ENCODE measurements at regions not wholly inside any gene's neighbourhood (a gene's known extent, or its start where the extent isn't known, plus 50 kb on each side); places are given as distances from the start of the nearest gene placed in this dataset.

GRCh38 chr15:35777061-35777460, 231.1 kb upstream of the DPH6 start:
- DNase-seq: no peak

- DNase-seq: no peak
These were observed 237.2 kb upstream of the DPH6 start for GRCh38 chr15:35783203-35783602.

GRCh38 chr15:35784745-35785144, 238.8 kb upstream of the DPH6 start:
- DNase-seq: no peak

- DNase-seq: no peak
These were observed 264.0 kb upstream of the DPH6 start for GRCh38 chr15:35810007-35810406.

GRCh38 chr15:35813573-35813972, 267.6 kb upstream of the DPH6 start:
- no peak for DNase-seq

GRCh38 chr15:35818846-35819245, 272.9 kb upstream of the DPH6 start:
- no peak for DNase-seq

- DNase-seq: no peak
These were observed 276.2 kb upstream of the DPH6 start for GRCh38 chr15:35822153-35822552.

- DNase-seq: no peak
These were observed 281.2 kb upstream of the DPH6 start for GRCh38 chr15:35827141-35827540.

- DNase-seq: no peak
These were observed 281.9 kb upstream of the DPH6 start for GRCh38 chr15:35827911-35828310.

- DNase-seq: no peak
These were observed 287.6 kb upstream of the DPH6 start for GRCh38 chr15:35833581-35833980.

- no peak for DNase-seq
These were observed 288.4 kb upstream of the DPH6 start for GRCh38 chr15:35834216-35834830.

- DNase-seq: no peak
These were observed 288.9 kb upstream of the DPH6 start for GRCh38 chr15:35834866-35835265.

- no peak for DNase-seq
These were observed 292.6 kb upstream of the DPH6 start for GRCh38 chr15:35838424-35839111.

GRCh38 chr15:35842631-35843030, 296.7 kb upstream of the DPH6 start:
- DNase-seq: no peak

- no peak for DNase-seq
These were observed 297.5 kb upstream of the DPH6 start for GRCh38 chr15:35843498-35843897.

GRCh38 chr15:35850284-35850683, 304.3 kb upstream of the DPH6 start:
- no peak for DNase-seq

GRCh38 chr15:35851491-35851890, 305.5 kb upstream of the DPH6 start:
- DNase-seq: no peak

GRCh38 chr15:35852818-35853624, 307.1 kb upstream of the DPH6 start:
- DNase-seq: no peak

GRCh38 chr15:35854316-35854715, 308.4 kb upstream of the DPH6 start:
- no peak for DNase-seq

- DNase-seq: no peak
These were observed 311.7 kb upstream of the DPH6 start for GRCh38 chr15:35857567-35858226.

- DNase-seq: no peak
These were observed 312.7 kb upstream of the DPH6 start for GRCh38 chr15:35858707-35859106.

- DNase-seq: no peak
These were observed 317.7 kb upstream of the DPH6 start for GRCh38 chr15:35863655-35864054.

- no peak for DNase-seq
These were observed 321.4 kb upstream of the DPH6 start for GRCh38 chr15:35867356-35867755.

GRCh38 chr15:35871282-35871681, 325.3 kb upstream of the DPH6 start:
- DNase-seq: no peak
